GM13976 (cell line): ENCODE measurements at regions not wholly inside any gene's neighbourhood (a gene's known extent, or its start where the extent isn't known, plus 50 kb on each side); places are given as distances from the start of the nearest gene placed in this dataset.

Source experiments
- DNase-seq: peaks from one replicate; pipeline ENCODE4 v3.0.0; 2012; ENCODE audit warnings: low spot score
- in situ Hi-C: fragments of 300-500 bp; cut with MboI; formaldehyde crosslinking; loops from one replicate; pipeline ENCODE4 v1.12.0; 2022; ENCODE audit warnings: low sequenced_read_pairs, mixed read lengths, inconsistent platforms; ENCODE audit not compliant: unreplicated experiment
- TF ChIP-seq, protein P1 (sequence below): IDR thresholded peaks from 2 replicates; pipeline ENCODE4 v1.5.1; 2012; ENCODE audit warnings: borderline replicate concordance, mild to moderate bottlenecking; ENCODE audit not compliant: insufficient read depth; ENCODE audit errors: extremely low read depth, missing control alignments, control extremely low read depth

DNA sequence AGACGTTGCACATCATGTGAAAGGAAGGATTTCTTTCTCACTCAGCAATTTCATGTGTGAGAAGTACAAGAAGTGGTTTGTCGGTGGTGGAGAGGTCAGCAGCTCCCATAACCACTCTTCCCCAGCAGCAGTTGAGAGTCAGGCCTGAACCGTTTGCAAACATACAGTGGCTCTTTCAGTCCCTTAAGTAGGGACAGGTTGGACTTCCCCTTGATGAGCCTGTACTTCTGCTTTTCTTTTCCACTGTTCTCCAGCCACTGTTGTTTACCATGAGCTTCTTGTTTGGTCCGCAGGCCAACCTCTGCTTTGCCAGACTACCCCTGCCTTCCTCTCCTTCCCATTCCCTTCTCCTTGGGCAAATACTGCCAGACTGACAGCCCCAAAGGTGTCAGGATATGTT, 391.3 kb upstream of the CELF4 start:
- in situ Hi-C loops, result no loop called here
- no peak for DNase-seq

DNA sequence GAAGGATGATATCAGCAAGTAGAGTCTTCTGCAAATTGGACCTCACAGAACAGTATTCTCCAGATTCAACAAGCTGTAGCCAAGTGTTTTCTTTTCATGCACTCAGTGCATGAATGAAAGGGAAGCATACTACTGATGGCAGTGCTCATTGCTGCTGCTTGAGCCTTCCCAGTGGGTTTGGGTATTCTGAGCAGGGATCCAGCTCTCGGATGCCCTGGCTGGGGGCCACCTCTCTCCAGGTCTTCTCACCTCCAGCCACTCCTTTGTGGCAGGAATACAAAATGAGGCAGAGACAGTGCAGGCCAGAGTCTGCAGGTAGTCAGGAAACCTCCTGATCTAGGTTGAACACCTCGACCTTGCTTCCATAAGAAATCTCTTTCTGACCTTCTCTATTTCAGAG, 390.4 kb upstream of the CELF4 start:
- DNase-seq, result no peak
- in situ Hi-C loops, result no loop called here
- TF ChIP-seq, protein P1, sequence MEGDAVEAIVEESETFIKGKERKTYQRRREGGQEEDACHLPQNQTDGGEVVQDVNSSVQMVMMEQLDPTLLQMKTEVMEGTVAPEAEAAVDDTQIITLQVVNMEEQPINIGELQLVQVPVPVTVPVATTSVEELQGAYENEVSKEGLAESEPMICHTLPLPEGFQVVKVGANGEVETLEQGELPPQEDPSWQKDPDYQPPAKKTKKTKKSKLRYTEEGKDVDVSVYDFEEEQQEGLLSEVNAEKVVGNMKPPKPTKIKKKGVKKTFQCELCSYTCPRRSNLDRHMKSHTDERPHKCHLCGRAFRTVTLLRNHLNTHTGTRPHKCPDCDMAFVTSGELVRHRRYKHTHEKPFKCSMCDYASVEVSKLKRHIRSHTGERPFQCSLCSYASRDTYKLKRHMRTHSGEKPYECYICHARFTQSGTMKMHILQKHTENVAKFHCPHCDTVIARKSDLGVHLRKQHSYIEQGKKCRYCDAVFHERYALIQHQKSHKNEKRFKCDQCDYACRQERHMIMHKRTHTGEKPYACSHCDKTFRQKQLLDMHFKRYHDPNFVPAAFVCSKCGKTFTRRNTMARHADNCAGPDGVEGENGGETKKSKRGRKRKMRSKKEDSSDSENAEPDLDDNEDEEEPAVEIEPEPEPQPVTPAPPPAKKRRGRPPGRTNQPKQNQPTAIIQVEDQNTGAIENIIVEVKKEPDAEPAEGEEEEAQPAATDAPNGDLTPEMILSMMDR, result no peak

More for the DNA sequence above, 391.3 kb upstream of the CELF4 start:
- TF ChIP-seq, protein P1, result no peak

DNA sequence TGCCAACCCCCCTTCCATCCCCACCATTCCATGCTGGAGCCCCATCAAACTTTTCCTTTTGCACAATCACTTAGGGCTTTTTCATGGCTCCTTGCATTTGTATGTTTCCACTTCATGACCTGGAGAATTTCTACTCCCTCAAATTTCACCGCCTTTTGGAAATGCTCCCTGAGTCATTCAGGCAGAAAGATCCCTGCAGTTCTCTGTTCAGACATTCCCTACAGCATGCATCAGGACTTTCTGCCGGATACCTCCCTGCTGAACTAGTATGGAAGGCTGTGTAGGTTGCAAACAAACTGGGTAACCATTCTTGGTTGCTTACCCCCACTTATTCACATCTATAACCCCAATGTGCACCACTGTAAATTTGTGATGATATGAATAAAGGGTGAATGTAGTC, 389.6 kb upstream of the CELF4 start:
- in situ Hi-C loops, result no loop called here
- no peak for DNase-seq
- TF ChIP-seq, protein P1, result no peak

DNA sequence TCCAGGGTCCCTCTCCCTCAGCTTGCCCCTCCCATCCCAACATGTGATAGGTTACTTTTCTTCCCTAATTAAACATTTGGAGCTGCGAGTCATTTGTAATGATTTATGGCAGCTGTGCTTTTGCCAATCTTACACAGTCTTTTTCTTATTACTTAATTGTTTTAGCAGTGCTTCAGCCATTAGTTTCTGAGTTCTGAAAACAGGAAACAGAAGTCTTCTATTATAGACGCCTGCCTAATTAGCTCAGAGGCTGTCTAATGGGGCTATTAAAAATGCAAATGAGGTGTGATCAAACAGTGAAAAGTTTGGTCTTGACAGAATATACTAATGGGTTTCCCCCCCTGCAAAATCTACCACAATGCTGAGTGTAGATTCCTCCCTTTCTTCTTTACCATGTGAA, 388.3 kb upstream of the CELF4 start:
- in situ Hi-C loops, result no loop called here
- TF ChIP-seq, protein P1, result no peak
- DNase-seq, result no peak

DNA sequence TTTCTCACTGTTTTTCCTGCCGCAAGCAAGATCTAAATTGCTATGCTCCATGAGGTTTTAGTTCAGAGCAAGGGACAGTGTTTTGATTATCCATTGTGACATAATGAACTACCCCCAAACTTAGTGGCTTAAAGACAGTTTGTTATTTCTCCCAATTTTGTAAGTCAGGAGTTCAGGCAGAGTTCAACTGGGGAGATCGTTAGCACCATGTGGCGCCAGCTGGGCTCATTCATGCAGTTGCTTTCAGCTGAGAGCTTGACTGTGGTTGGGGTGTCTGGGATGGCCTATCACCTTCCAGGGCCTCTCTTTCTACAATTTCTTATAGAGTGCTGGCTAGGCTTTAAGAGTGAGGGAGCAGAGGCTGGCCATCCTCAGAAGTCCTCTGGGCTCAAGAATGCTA, 382.9 kb upstream of the CELF4 start:
- DNase-seq, result no peak
- in situ Hi-C loops, result no loop called here
- TF ChIP-seq, protein P1, result no peak

DNA sequence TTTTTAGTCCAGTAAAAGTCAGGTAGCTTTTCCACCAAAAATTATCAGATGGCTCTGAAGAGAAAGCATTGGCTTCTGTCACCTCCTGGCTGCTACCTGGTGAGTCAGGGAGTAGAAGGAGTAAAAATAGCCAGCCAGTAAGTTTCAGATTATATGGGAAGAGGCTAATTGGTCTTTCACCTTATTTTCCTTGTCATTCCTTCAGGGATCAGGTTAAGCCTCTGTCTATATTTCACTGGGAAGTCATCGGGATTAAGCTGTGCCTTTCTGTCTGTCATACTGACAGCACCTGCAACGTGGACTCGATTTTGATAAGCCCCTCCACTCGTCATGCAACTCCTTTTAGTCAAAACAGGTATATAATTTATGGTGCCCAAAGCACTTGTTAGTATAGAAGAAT, 380.7 kb upstream of the CELF4 start:
- no peak for DNase-seq
- TF ChIP-seq, protein P1, result no peak
- in situ Hi-C loops, result no loop called here
